ENCODE measurements at regions not wholly inside any gene's neighbourhood (a gene's known extent, or its start where the extent isn't known, plus 50 kb on each side); places are given as distances from the start of the nearest gene placed in this dataset.

GRCh38 chr10:33588974-33589600 lies 254.6 kb upstream of the NRP1 start:
- TF ChIP-seq CTCF (IDR thresholded peaks at IDR 0.05; ENCODE audit: insufficient read depth, low read length) (no peak), REST (IDR thresholded peaks at IDR 0.05; ENCODE audit: insufficient replicate concordance, low read depth) (no peak), POLR2AphosphoS5 (IDR thresholded peaks at IDR 0.05; ENCODE audit: low read depth) (no peak)

All from HL-60 (cell line).